HepG2 (cell line): ENCODE measurements at regions not wholly inside any gene's neighbourhood (a gene's known extent, or its start where the extent isn't known, plus 50 kb on each side); places are given as distances from the start of the nearest gene placed in this dataset.

Source experiments
- ATAC-seq: fragments of 200-7000 bp; cut with Tn5 transposase; 3 replicates; pipeline ENCODE4 v1.9.1; 2020; ENCODE audit warnings: mild to moderate bottlenecking, moderate library complexity
- BruUV-seq: library from RNA; stranded (reverse); fragments of 400-500 nt; replicated peaks from 2 replicates; lab custom pipeline; 2021; lab: Mats Ljungman, UMichigan
- CTCF ChIA-PET: fragments of 300-600 bp; formaldehyde crosslinking; extraction: SDS; loops from one replicate; lab custom pipeline; 2021; ENCODE audit warnings: low total read pairs, inconsistent platforms, low intra/inter-chr PET ratio; lab: Yijun Ruan, JAX
- POLR2A ChIA-PET: fragments of 350-600 bp; sonication (Branson Sonifier 250); formaldehyde crosslinking; loops from one replicate; lab custom pipeline; 2020; ENCODE audit warnings: antibody characterized with exemption, inconsistent platforms; lab: Yijun Ruan, JAX
- DNase-seq: peaks from one replicate; pipeline ENCODE4 v3.0.0-alpha.2; 2015; ENCODE audit warnings: low spot score
- FAIRE-seq: peaks from 3 replicates; lab custom pipeline; 2011; peaks lifted over from hg19 to GRCh38; lab: Jason Lieb, UNC
- H2AFZ ChIP-seq: one replicate; pipeline ENCODE4 v1.6.1; 2011; ENCODE audit warnings: low read length, inconsistent platforms
- H3K27ac ChIP-seq: fragments of 300-600 bp; 3 replicates; pipeline ENCODE4 v1.8.0; 2011; ENCODE audit warnings: mixed run types, mild to moderate bottlenecking, mixed read lengths, low read length, inconsistent platforms; ENCODE audit not compliant: insufficient read depth; ENCODE audit errors: extremely low read length
- H3K27me3 ChIP-seq, 2 experiments: fragments of 200-600 bp in 1 of 2; 2 replicates in 1 of 2; 3 replicates in 1 of 2; pipeline versions ENCODE4 v1.6.0 to v1.8.0; 2011; ENCODE audit warnings: low read length in 2 of 2, mild to moderate bottlenecking in 2 of 2, moderate library complexity in 2 of 2, inconsistent platforms in 1 of 2; ENCODE audit not compliant: insufficient read depth in 2 of 2, control insufficient read depth in 1 of 2
- H3K36me3 ChIP-seq, 2 experiments: fragments of 200-600 bp in 1 of 2; replicated peaks in 1 of 2; 2 replicates in 1 of 2; 3 replicates in 1 of 2; pipeline versions ENCODE4 v1.5.1 to v1.8.0; 2011; ENCODE audit warnings: low read length in 2 of 2, inconsistent platforms in 1 of 2; ENCODE audit not compliant: insufficient read depth in 2 of 2, control insufficient read depth in 1 of 2
- H3K4me1 ChIP-seq: 2 replicates; pipeline ENCODE4 v1.5.1; 2012; ENCODE audit warnings: low read length, inconsistent platforms; ENCODE audit not compliant: insufficient read depth
- H3K4me2 ChIP-seq: 2 replicates; pipeline ENCODE4 v1.6.0; 2011; ENCODE audit warnings: low read depth, low read length, inconsistent platforms
- H3K4me3 ChIP-seq, 3 experiments: fragments of 200-600 bp in 1 of 3; sonication (generic), shearing (Covaris generic) in 1 of 3; replicated peaks in 1 of 3; 2 replicates each; pipeline ENCODE4 v1.5.1; 2011 to 2016; ENCODE audit warnings: low read length in 3 of 3, inconsistent platforms in 2 of 3, low read depth in 2 of 3, mild to moderate bottlenecking in 2 of 3, control low read depth in 1 of 3, mixed read lengths in 1 of 3; ENCODE audit not compliant: insufficient read depth in 1 of 3
- H3K79me2 ChIP-seq: one replicate; pipeline ENCODE4 v1.6.1; 2011; ENCODE audit warnings: low read length, inconsistent platforms; ENCODE audit not compliant: insufficient read depth
- H3K9ac ChIP-seq: 2 replicates; pipeline ENCODE4 v1.6.0; 2011; ENCODE audit warnings: mild to moderate bottlenecking, low read depth, low read length, inconsistent platforms; ENCODE audit not compliant: insufficient read depth
- H3K9me3 ChIP-seq: 2 replicates; pipeline ENCODE4 v1.5.1; 2012; ENCODE audit warnings: mild to moderate bottlenecking, low read length
- H4K20me1 ChIP-seq: 2 replicates; pipeline ENCODE4 v1.6.0; 2011; ENCODE audit warnings: inconsistent platforms, mild to moderate bottlenecking, low read length, moderate library complexity; ENCODE audit not compliant: insufficient read depth
- CBX2 ChIP-seq, 2 experiments: fragments of 200-600 bp in 1 of 2; sonication (generic); formaldehyde crosslinking in 1 of 2; IDR thresholded peaks; 2 replicates each; pipeline versions ENCODE4 v1.7.0 to v1.8.1; 2018 to 2022; ENCODE audit warnings: low read depth in 2 of 2, low read length in 1 of 2, mild to moderate bottlenecking in 1 of 2, missing genetic modification reagents in 1 of 2
- CTCF ChIP-seq: sonication (generic); formaldehyde crosslinking; IDR thresholded peaks from 2 replicates; pipeline ENCODE4 v1.5.0; 2020; ENCODE audit warnings: mild to moderate bottlenecking, missing genetic modification reagents, moderate library complexity
- FOXP4 ChIP-seq: sonication (generic); formaldehyde crosslinking; IDR thresholded peaks from 2 replicates; pipeline ENCODE4 v1.4.0; 2020; ENCODE audit warnings: missing genetic modification reagents
- HOXA5 ChIP-seq: sonication (generic); formaldehyde crosslinking; IDR thresholded peaks from 2 replicates; pipeline ENCODE4 v1.4.0; 2020; ENCODE audit warnings: missing genetic modification reagents
- PAF1 ChIP-seq: IDR thresholded peaks from 2 replicates; pipeline ENCODE4 v1.6.1; 2016; ENCODE audit warnings: missing genetic modification reagents, missing compliant biosample characterization
- SMARCC2 ChIP-seq: fragments of 450-650 bp; IDR thresholded peaks from 2 replicates; pipeline ENCODE4 v1.6.1; 2017; ENCODE audit warnings: antibody characterized with exemption, mild to moderate bottlenecking
- STAG1 ChIP-seq: sonication (generic); formaldehyde crosslinking; IDR thresholded peaks from 2 replicates; pipeline ENCODE4 v1.4.0; 2020; ENCODE audit warnings: missing genetic modification reagents
- TFAP4 ChIP-seq: sonication (generic); IDR thresholded peaks from 2 replicates; pipeline ENCODE4 v1.6.1; 2016; ENCODE audit warnings: low read depth, borderline replicate concordance
- THRA ChIP-seq: sonication (generic); formaldehyde crosslinking; IDR thresholded peaks from 2 replicates; pipeline ENCODE4 v1.4.0; 2020; ENCODE audit warnings: missing genetic modification reagents, borderline replicate concordance
- ZFP41 ChIP-seq: sonication (generic); formaldehyde crosslinking; IDR thresholded peaks from 2 replicates; pipeline ENCODE4 v1.4.0; 2020; ENCODE audit warnings: mild to moderate bottlenecking, missing genetic modification reagents, borderline replicate concordance
- ZNF761 ChIP-seq: sonication (generic); formaldehyde crosslinking; conservative IDR thresholded peaks from 2 replicates; pipeline ENCODE4 v1.4.0; 2020; ENCODE audit warnings: mild to moderate bottlenecking, missing genetic modification reagents
- WGBS: methylation state at CpG from one replicate; pipeline ENCODE4 v1.1.6; 2017; ENCODE audit warnings: low lambda C conversion rate; 5-methylcytosine and 5-hydroxymethylcytosine counted together
- in situ Hi-C: cut with HindIII; loops from 2 replicates; pipeline ENCODE4 v1.10.0; 2017; ENCODE audit warnings: low pct_unique_long_range_greater_than_20kb; ENCODE audit not compliant: extremely low pct_ligation_motif_present
- intact Hi-C: fragments of 100-400 bp; cut with micrococcal nuclease; formaldehyde crosslinking; loops from one replicate; pipeline ENCODE4 v1.10.0; 2022; ENCODE audit not compliant: unreplicated experiment

- Histone ChIP-seq H3K9me3 (no peaks in the 10 kb centered on the region), H2AFZ (no peak overlapping the region), H3K27ac (no peak overlapping the region), H4K20me1 (no peaks in the 10 kb centered on the region), H3K36me3 (no peaks in the 10 kb centered on the region), H3K79me2 (no peaks in the 10 kb centered on the region), H3K4me2 (no peak overlapping the region), H3K4me3 (no peak overlapping the region), H3K9ac (no peak overlapping the region), H3K27me3 (no peaks in the 10 kb centered on the region), H3K4me1 (no peaks in the 10 kb centered on the region)
- ChIA-PET POLR2A (no interaction called here), CTCF (no interaction called here)
- 4% methylated on average over 1 of the region's 1 CpG for WGBS
- TF ChIP-seq FOXP4 (CRISPR knock-in tag) (no peak), THRA (no peak), SMARCC2 (no peak), STAG1 (CRISPR knock-in tag) (no peak)
- in situ Hi-C loops (no loop called here), intact Hi-C loops (no loop called here)
- FAIRE-seq (no peak), DNase-seq (no peak), ATAC-seq (no peak)
- no TSS peak for BruUV-seq
These were observed 247.6 kb upstream of the RORA start for GRCh38 chr15:61476741-61477140.

- Histone ChIP-seq H2AFZ (no peak overlapping the region), H3K79me2 (no peaks in the 10 kb centered on the region), H3K36me3 (no peaks in the 10 kb centered on the region), H4K20me1 (no peaks in the 10 kb centered on the region), H3K27ac (no peak overlapping the region), H3K4me2 (no peak overlapping the region), H3K9ac (no peak overlapping the region), H3K27me3 (no peaks in the 10 kb centered on the region), H3K9me3 (no peaks in the 10 kb centered on the region), H3K4me3 (no peak overlapping the region), H3K4me1 (no peaks in the 10 kb centered on the region)
- intact Hi-C loops, result no loop called here
- WGBS, result 0% methylated on average over 1 of the region's 1 CpG
- ChIA-PET CTCF (no interaction called here), POLR2A (no interaction called here)
- FAIRE-seq (no peak), ATAC-seq (no peak), DNase-seq (no peak)
- in situ Hi-C loops, result no loop called here
- BruUV-seq, result no TSS peak
- TF ChIP-seq CTCF (CRISPR knock-in tag) (no peak), ZFP41 (no peak), CBX2 (IDR thresholded peaks at IDR 0.05; ENCODE audit: low read depth, low read length) (no peak), CBX2 (CRISPR knock-in tag; IDR thresholded peaks at IDR 0.05; ENCODE audit: low read depth) (no peak), HOXA5 (CRISPR knock-in tag) (no peak), ZNF761 (CRISPR knock-in tag) (no peak), PAF1 (CRISPR knock-in tag) (no peak), TFAP4 (no peak)
These were observed 245.7 kb upstream of the RORA start for GRCh38 chr15:61474796-61475195.
